ENCODE measurements at regions not wholly inside any gene's neighbourhood (a gene's known extent, or its start where the extent isn't known, plus 50 kb on each side); places are given as distances from the start of the nearest gene placed in this dataset.
A peak's percentile ranks its signal among the peaks of the same experiment; 100 is the strongest.

DNA sequence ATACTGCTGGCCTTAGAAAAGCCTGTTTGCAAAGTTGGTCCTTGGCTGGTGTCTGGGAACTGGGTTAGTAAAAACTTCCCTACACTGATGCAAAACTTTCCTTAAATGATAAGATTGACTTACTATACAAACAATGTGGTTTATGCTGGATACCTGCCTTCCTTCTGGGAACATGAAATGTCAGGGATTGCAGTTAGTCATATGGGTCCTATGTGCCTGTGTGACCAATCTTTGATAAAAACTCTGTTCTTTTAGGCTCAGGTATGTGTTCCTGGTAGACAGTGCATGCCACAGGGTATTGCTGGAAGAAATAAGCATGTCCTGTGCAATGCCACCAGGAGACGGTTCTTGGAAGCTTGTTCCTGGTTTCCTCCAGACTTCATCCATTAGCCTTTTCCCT, 173.3 kb downstream of the RMI1 start:
- CTCF ChIA-PET: no interaction called here
- Histone ChIP-seq H3K9me3 (ENCODE audit: control insufficient read depth, insufficient read depth, low read length) (no peaks in the 10 kb centered on the region), H3K4me2 (ENCODE audit: low read depth, low read length) (peak overlapping the region; percentile 25; the same call in 1 of the 2 replicates), H3K27me3 (ENCODE audit: control insufficient read depth, insufficient read depth, low read length) (no peaks in the 10 kb centered on the region), H4K5ac (ENCODE audit: low read depth, low read length) (peak overlapping the region; percentile 53; the same call in 1 of the 2 replicates), H2AK5ac (ENCODE audit: low read depth, low read length) (0 out of 2 replicates have a peak overlapping the region, but pooled peaks have one; percentile 30), H2BK15ac (ENCODE audit: low read depth, low read length) (0 out of 3 replicates have a peak overlapping the region, but pooled peaks have one; percentile 23), H3K79me1 (ENCODE audit: low read depth in 1 of 2, low read length in 2 of 2) (no peaks in the 10 kb centered on the region), H4K8ac (ENCODE audit: low read depth in 2 of 2, low read length in 2 of 2) (0 out of 4 replicates have a peak overlapping the region, but pooled peaks of 1 of the 2 experiments have one; percentile 10), H3K56ac (ENCODE audit: extremely low read depth, insufficient read depth, low read length) (no peak overlapping the region), H4K20me1 (ENCODE audit: insufficient read depth, low read length) (no peaks in the 10 kb centered on the region), H3K14ac (replicated peaks; ENCODE audit: low read depth, low read length) (peak overlapping the region; percentile 58), H2BK120ac (ENCODE audit: low read depth, low read length) (peak overlapping the region; percentile 62), H2BK20ac (ENCODE audit: low read depth, low read length) (peak overlapping the region; percentile 66; the same call in 1 of the 2 replicates), H2AFZ (replicated peaks; ENCODE audit: low read length, poor library complexity) (no peak overlapping the region), H4K91ac (ENCODE audit: insufficient read depth, low read depth, low read length) (0 out of 2 replicates have a peak overlapping the region, but pooled peaks have one; percentile 13), H3K9me1 (ENCODE audit: insufficient read depth, low read length) (no peaks in the 10 kb centered on the region), H3K18ac (ENCODE audit: low read depth, low read length) (peak overlapping the region; percentile 72), H3K27ac (ENCODE audit: insufficient read depth, low read length) (peak overlapping the region; percentile 69; the same call in 1 of the 2 replicates), H3K9ac (ENCODE audit: low read depth, low read length) (no peak overlapping the region), H3K36me3 (ENCODE audit: control insufficient read depth, insufficient read depth, low read length) (no peaks in the 10 kb centered on the region), H2AK9ac (replicated peaks; ENCODE audit: low read depth, low read length, poor library complexity) (no peak overlapping the region), H3K4me1 (ENCODE audit: control insufficient read depth, insufficient read depth, low read length) (peaks cover 8% of the 10 kb centered on the region), H3K4me3 (ENCODE audit: insufficient read depth, low read depth, low read length) (no peak overlapping the region), H2BK5ac (ENCODE audit: low read depth, low read length, poor library complexity, severe bottlenecking) (peak overlapping the region; percentile 77), H3K23ac (ENCODE audit: low read depth, low read length) (no peak overlapping the region), H3K4ac (ENCODE audit: low read depth, low read length) (peak overlapping the region; percentile 28; the same call in 1 of the 2 replicates)
- POLR2A ChIA-PET (ENCODE audit: unreplicated experiment): no interaction called here
- no peak for TF ChIP-seq MAFK (IDR thresholded peaks at IDR 0.05; ENCODE audit: low read depth, low read length)
- no peak for TF ChIP-seq POLR2A (IDR thresholded peaks at IDR 0.05; ENCODE audit: low read depth, low read length)
- no peak for TF ChIP-seq RFX5 (IDR thresholded peaks at IDR 0.05; ENCODE audit: low read depth, low read length)
- TF ChIP-seq, protein P1, sequence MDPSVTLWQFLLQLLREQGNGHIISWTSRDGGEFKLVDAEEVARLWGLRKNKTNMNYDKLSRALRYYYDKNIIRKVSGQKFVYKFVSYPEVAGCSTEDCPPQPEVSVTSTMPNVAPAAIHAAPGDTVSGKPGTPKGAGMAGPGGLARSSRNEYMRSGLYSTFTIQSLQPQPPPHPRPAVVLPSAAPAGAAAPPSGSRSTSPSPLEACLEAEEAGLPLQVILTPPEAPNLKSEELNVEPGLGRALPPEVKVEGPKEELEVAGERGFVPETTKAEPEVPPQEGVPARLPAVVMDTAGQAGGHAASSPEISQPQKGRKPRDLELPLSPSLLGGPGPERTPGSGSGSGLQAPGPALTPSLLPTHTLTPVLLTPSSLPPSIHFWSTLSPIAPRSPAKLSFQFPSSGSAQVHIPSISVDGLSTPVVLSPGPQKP (IDR thresholded peaks at IDR 0.05; ENCODE audit: borderline replicate concordance, low read depth, low read length): no peak
- TF ChIP-seq, protein P2, sequence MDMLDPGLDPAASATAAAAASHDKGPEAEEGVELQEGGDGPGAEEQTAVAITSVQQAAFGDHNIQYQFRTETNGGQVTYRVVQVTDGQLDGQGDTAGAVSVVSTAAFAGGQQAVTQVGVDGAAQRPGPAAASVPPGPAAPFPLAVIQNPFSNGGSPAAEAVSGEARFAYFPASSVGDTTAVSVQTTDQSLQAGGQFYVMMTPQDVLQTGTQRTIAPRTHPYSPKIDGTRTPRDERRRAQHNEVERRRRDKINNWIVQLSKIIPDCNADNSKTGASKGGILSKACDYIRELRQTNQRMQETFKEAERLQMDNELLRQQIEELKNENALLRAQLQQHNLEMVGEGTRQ (IDR thresholded peaks at IDR 0.05; ENCODE audit: low read depth, low read length): no peak
- no peak for TF ChIP-seq MAZ (IDR thresholded peaks at IDR 0.05; ENCODE audit: borderline replicate concordance, low read depth, low read length)
- TF ChIP-seq MXI1 (IDR thresholded peaks at IDR 0.05; ENCODE audit: borderline replicate concordance, low read depth, low read length): no peak
- no peak for TF ChIP-seq CEBPB (IDR thresholded peaks at IDR 0.05; ENCODE audit: low read depth, low read length)
- no peak for TF ChIP-seq FOS (IDR thresholded peaks at IDR 0.05; ENCODE audit: low read depth, low read length)
- no peak for TF ChIP-seq SMC3 (IDR thresholded peaks at IDR 0.05; ENCODE audit: low read depth, low read length)
- no peak for TF ChIP-seq RCOR1 (IDR thresholded peaks at IDR 0.05; ENCODE audit: insufficient replicate concordance, low read length)
- peak; percentile 61 for ATAC-seq (ENCODE audit: low read depth)
- dilution Hi-C loops (cut with HindIII; ENCODE audit: low sequenced_read_pairs, unreplicated experiment): no loop called here
- peak; percentile 71 for DNase-seq
- intact Hi-C loops (cut with micrococcal nuclease): loop anchor here (10.0 kb wide), 1 partner anchor 49 kb away; no protein-coding TSS in a partner anchor
- in situ Hi-C loops (cut with MboI; ENCODE audit: low sequenced_read_pairs): no loop called here
- WGBS, 2 experiments (ENCODE audit: extremely low coverage in 2 of 2, insufficient read length in 1 of 2): no CpG with 5 or more reads among the region's 1 CpG
- BruUV-seq (replicated peaks): no TSS peak
